ENCODE measurements at regions not wholly inside any gene's neighbourhood (a gene's known extent, or its start where the extent isn't known, plus 50 kb on each side); places are given as distances from the start of the nearest gene placed in this dataset.

DNA sequence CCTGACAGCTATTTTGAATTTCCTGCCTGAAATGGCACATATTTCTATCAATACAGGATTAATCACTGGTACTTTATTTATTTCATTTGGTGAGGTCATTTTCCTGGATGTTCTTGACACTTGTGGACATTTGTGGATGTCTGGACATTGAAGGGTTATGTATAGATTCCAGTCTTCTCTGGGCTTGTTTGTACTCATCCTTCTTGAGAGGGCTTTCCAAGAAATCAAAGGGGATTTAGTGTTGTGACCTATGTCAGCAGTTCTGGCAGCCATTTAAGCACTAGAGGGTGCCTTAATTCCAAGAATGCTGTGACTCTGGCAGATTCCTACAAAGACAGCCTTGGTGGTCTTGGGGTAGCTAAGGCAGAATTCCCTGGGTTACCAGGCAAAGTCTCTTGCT is 259.7 kb downstream of the CSNK1G3 start:
- TF ChIP-seq, protein P1, sequence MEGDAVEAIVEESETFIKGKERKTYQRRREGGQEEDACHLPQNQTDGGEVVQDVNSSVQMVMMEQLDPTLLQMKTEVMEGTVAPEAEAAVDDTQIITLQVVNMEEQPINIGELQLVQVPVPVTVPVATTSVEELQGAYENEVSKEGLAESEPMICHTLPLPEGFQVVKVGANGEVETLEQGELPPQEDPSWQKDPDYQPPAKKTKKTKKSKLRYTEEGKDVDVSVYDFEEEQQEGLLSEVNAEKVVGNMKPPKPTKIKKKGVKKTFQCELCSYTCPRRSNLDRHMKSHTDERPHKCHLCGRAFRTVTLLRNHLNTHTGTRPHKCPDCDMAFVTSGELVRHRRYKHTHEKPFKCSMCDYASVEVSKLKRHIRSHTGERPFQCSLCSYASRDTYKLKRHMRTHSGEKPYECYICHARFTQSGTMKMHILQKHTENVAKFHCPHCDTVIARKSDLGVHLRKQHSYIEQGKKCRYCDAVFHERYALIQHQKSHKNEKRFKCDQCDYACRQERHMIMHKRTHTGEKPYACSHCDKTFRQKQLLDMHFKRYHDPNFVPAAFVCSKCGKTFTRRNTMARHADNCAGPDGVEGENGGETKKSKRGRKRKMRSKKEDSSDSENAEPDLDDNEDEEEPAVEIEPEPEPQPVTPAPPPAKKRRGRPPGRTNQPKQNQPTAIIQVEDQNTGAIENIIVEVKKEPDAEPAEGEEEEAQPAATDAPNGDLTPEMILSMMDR (optimal IDR thresholded peaks at IDR 0.05 in 1 of 3, IDR thresholded peaks at IDR 0.05 in 1 of 3, conservative IDR thresholded peaks at IDR 0.05 in 1 of 3; ENCODE audit: extremely low read depth in 1 of 3, insufficient read depth in 2 of 3, low read length in 3 of 3): no peak
- TF ChIP-seq EZH2 (IDR thresholded peaks at IDR 0.05; ENCODE audit: low read length): no peak

Data from keratinocyte (primary cell).